SU-DHL-6 (cell line): ENCODE measurements at regions not wholly inside any gene's neighbourhood (a gene's known extent, or its start where the extent isn't known, plus 50 kb on each side); places are given as distances from the start of the nearest gene placed in this dataset.

ENCODE experiments used
- H2AFZ ChIP-seq: fragments of 200-600 bp; sonication (generic); 2 replicates; pipeline ENCODE4 v1.6.1; 2014; ENCODE audit warnings: low read depth, mild to moderate bottlenecking, moderate library complexity, mixed read lengths, antibody characterized with exemption, low read length; ENCODE audit not compliant: severe bottlenecking
- H3F3A ChIP-seq: fragments of 200-600 bp; shearing (Covaris generic); 2 replicates; pipeline ENCODE4 v1.6.0; 2016; ENCODE audit warnings: antibody characterized with exemption, mild to moderate bottlenecking; ENCODE audit not compliant: insufficient read depth
- H3K27ac ChIP-seq: fragments of 200-600 bp; sonication (generic); 2 replicates; pipeline ENCODE4 v1.5.1; 2016; ENCODE audit warnings: low read depth, mild to moderate bottlenecking, low read length, moderate library complexity, mixed read lengths
- H3K27me3 ChIP-seq: fragments of 200-600 bp; sonication (generic), shearing (Covaris generic); 2 replicates; pipeline ENCODE4 v1.6.0; 2014; ENCODE audit warnings: mild to moderate bottlenecking, low read length
- H3K36me3 ChIP-seq: fragments of 200-600 bp; sonication (generic); 2 replicates; pipeline ENCODE4 v1.6.1; 2014; ENCODE audit warnings: mild to moderate bottlenecking, low read length, mixed read lengths
- H3K4me2 ChIP-seq: fragments of 300-600, 200-600 bp; shearing (Covaris generic), sonication (generic); 2 replicates; pipeline ENCODE4 v1.6.0; 2014; ENCODE audit warnings: low read length, low read depth, mild to moderate bottlenecking; ENCODE audit not compliant: poor library complexity, severe bottlenecking
- H3K4me3 ChIP-seq: fragments of 200-600 bp; sonication (generic); 2 replicates; pipeline ENCODE4 v1.5.1; 2014; ENCODE audit warnings: antibody characterized with exemption, low read length, mild to moderate bottlenecking, mixed read lengths; ENCODE audit not compliant: insufficient read depth, poor library complexity, severe bottlenecking
- H3K79me2 ChIP-seq: fragments of 200-600 bp; sonication (generic); 2 replicates; pipeline ENCODE4 v1.6.1; 2014; ENCODE audit warnings: mild to moderate bottlenecking, low read length, moderate library complexity; ENCODE audit not compliant: insufficient read depth
- H3K9ac ChIP-seq: fragments of 200-600 bp; sonication (generic); 2 replicates; pipeline ENCODE4 v1.7.0; 2014; ENCODE audit warnings: mild to moderate bottlenecking, low read length
- H3K9me2 ChIP-seq: fragments of 200-600 bp; sonication (generic); replicated peaks from 2 replicates; pipeline ENCODE4 v1.6.1; 2014; ENCODE audit warnings: low read length; ENCODE audit not compliant: insufficient read depth
- H3K9me3 ChIP-seq: fragments of 200-600 bp; sonication (generic); 2 replicates; pipeline ENCODE4 v1.6.1; 2014; ENCODE audit warnings: low read length, mixed read lengths; ENCODE audit not compliant: insufficient read depth
- H4K20me1 ChIP-seq: fragments of 200-600 bp; sonication (generic); 2 replicates; pipeline ENCODE4 v1.6.1; 2014; ENCODE audit warnings: low read depth, mild to moderate bottlenecking, antibody characterized with exemption, low read length, moderate library complexity, mixed read lengths
- CTCF ChIP-seq: fragments of 200-600 bp; sonication (generic); IDR thresholded peaks from one replicate; pipeline ENCODE4 v1.5.1; 2017; ENCODE audit warnings: antibody characterized with exemption, mild to moderate bottlenecking, low read length, moderate library complexity; ENCODE audit not compliant: insufficient read depth, poor library complexity, severe bottlenecking
- EZH2phosphoT487 ChIP-seq: fragments of 200-600 bp; sonication (generic), shearing (Covaris generic); conservative IDR thresholded peaks from 2 replicates; pipeline ENCODE4 v1.6.1; 2018; ENCODE audit warnings: mild to moderate bottlenecking, antibody characterized with exemption, low read length, moderate library complexity, mixed read lengths

- Histone ChIP-seq H3K9ac (no peak overlapping the region), H2AFZ (no peak overlapping the region), H3K9me2 (no peaks in the 10 kb centered on the region), H3K79me2 (no peaks in the 10 kb centered on the region), H3K9me3 (no peaks in the 10 kb centered on the region), H3K27me3 (no peaks in the 10 kb centered on the region), H3F3A (no peaks in the 10 kb centered on the region), H4K20me1 (no peaks in the 10 kb centered on the region), H3K4me2 (no peak overlapping the region), H3K36me3 (no peaks in the 10 kb centered on the region), H3K27ac (no peak overlapping the region), H3K4me3 (no peak overlapping the region)
- TF ChIP-seq EZH2phosphoT487 (no peak), CTCF (no peak)
Observed at GRCh38 chr5:28414619-28415018, 1376.2 kb upstream of the CDH9 start.

GRCh38 chr5:28408651-28409050 lies 1370.3 kb upstream of the CDH9 start:
- H4K20me1 ChIP-seq: no peaks in the 10 kb centered on the region
- H3K27ac ChIP-seq: no peak overlapping the region
- H3K27me3 ChIP-seq: no peaks in the 10 kb centered on the region
- no peaks in the 10 kb centered on the region for H3K9me3 ChIP-seq
- H3K9ac ChIP-seq: no peak overlapping the region
- H3K4me2 ChIP-seq: no peak overlapping the region
- H3K4me3 ChIP-seq: no peak overlapping the region
- TF ChIP-seq CTCF: no peak
- no peak for TF ChIP-seq EZH2phosphoT487
- no peaks in the 10 kb centered on the region for H3K79me2 ChIP-seq
- H3F3A ChIP-seq: no peaks in the 10 kb centered on the region
- H3K9me2 ChIP-seq: no peaks in the 10 kb centered on the region
- H2AFZ ChIP-seq: no peak overlapping the region
- H3K36me3 ChIP-seq: no peaks in the 10 kb centered on the region

GRCh38 chr5:28408186-28408585 lies 1369.8 kb upstream of the CDH9 start:
- Histone ChIP-seq H3K79me2 (no peaks in the 10 kb centered on the region), H3K27me3 (no peaks in the 10 kb centered on the region), H3K4me3 (no peak overlapping the region), H3K9me2 (no peaks in the 10 kb centered on the region), H3K36me3 (no peaks in the 10 kb centered on the region), H2AFZ (no peak overlapping the region), H3K9me3 (no peaks in the 10 kb centered on the region), H3F3A (no peaks in the 10 kb centered on the region), H3K4me2 (no peak overlapping the region), H3K9ac (no peak overlapping the region), H3K27ac (no peak overlapping the region), H4K20me1 (no peaks in the 10 kb centered on the region)
- no peak for TF ChIP-seq EZH2phosphoT487
- no peak for TF ChIP-seq CTCF
